GM23338 (cell line): ENCODE measurements at regions not wholly inside any gene's neighbourhood (a gene's known extent, or its start where the extent isn't known, plus 50 kb on each side); places are given as distances from the start of the nearest gene placed in this dataset.

Experiments used
- ATAC-seq: fragments of 200-7000 bp; cut with Tn5 transposase; 3 replicates; pipeline ENCODE4 v1.9.1; 2020
- DNase-seq: peaks from one replicate; pipeline ENCODE4 v3.0.0-alpha.2; 2015; ENCODE audit warnings: low spot score
- H2AFZ ChIP-seq: fragments of 200-600 bp; sonication (generic); 2 replicates; pipeline ENCODE4 v1.8.0; 2016; ENCODE audit warnings: antibody characterized with exemption, mild to moderate bottlenecking, moderate library complexity
- H3F3A ChIP-seq: fragments of 200-600 bp; sonication (generic); replicated peaks from 2 replicates; pipeline ENCODE4 v1.8.0; 2017; ENCODE audit warnings: antibody characterized with exemption, mixed run types, low read depth
- H3K27ac ChIP-seq: fragments of 200-600 bp; sonication (generic); 2 replicates; pipeline ENCODE4 v1.6.1; 2016; ENCODE audit warnings: low read depth
- H3K27me3 ChIP-seq: fragments of 200-600 bp; sonication (generic); 2 replicates; pipeline ENCODE4 v1.8.0; 2016; ENCODE audit warnings: mild to moderate bottlenecking, mixed run types, moderate library complexity; ENCODE audit not compliant: insufficient read depth
- H3K36me3 ChIP-seq: fragments of 200-600 bp; sonication (generic); 2 replicates; pipeline ENCODE4 v1.8.0; 2016; ENCODE audit warnings: mild to moderate bottlenecking; ENCODE audit not compliant: insufficient read depth
- H3K4me1 ChIP-seq: fragments of 200-600 bp; sonication (generic); 2 replicates; pipeline ENCODE4 v1.8.0; 2016; ENCODE audit warnings: mild to moderate bottlenecking, moderate library complexity; ENCODE audit not compliant: insufficient read depth
- H3K4me2 ChIP-seq: fragments of 200-600 bp; sonication (generic); 2 replicates; pipeline ENCODE4 v1.7.1; 2017; ENCODE audit warnings: mixed run types
- H3K4me3 ChIP-seq: fragments of 200-600 bp; sonication (generic); 2 replicates; pipeline ENCODE4 v1.6.1; 2016; ENCODE audit warnings: mixed run types
- H3K79me2 ChIP-seq: fragments of 200-600 bp; sonication (generic); replicated peaks from 2 replicates; pipeline ENCODE4 v1.8.0; 2017; ENCODE audit warnings: mild to moderate bottlenecking; ENCODE audit not compliant: insufficient read depth
- H3K9me2 ChIP-seq: fragments of 200-600 bp; sonication (generic); 2 replicates; pipeline ENCODE4 v1.8.0; 2017; ENCODE audit not compliant: insufficient read depth
- H4K20me1 ChIP-seq: fragments of 200-600 bp; sonication (generic); replicated peaks from 2 replicates; pipeline ENCODE4 v1.8.0; 2017; ENCODE audit warnings: mild to moderate bottlenecking; ENCODE audit not compliant: insufficient read depth
- H3K27ac Mint-ChIP-seq: 2 replicates; pipeline ENCODE4 v1.8.0; 2020; ENCODE audit warnings: inconsistent platforms, mild to moderate bottlenecking, moderate library complexity, mixed read lengths
- H3K27me3 Mint-ChIP-seq: 3 replicates; pipeline ENCODE4 v1.8.0; 2022; ENCODE audit warnings: low read depth, mild to moderate bottlenecking, moderate library complexity, mixed read lengths, inconsistent platforms; ENCODE audit not compliant: insufficient read depth, poor library complexity
- H3K36me3 Mint-ChIP-seq: 3 replicates; pipeline ENCODE4 v1.8.0; 2021; ENCODE audit warnings: low read depth, mild to moderate bottlenecking, inconsistent platforms, moderate library complexity, mixed read lengths
- H3K4me1 Mint-ChIP-seq: 3 replicates; pipeline ENCODE4 v1.8.0; 2020; ENCODE audit warnings: mild to moderate bottlenecking, inconsistent platforms, mixed read lengths
- H3K4me3 Mint-ChIP-seq: 3 replicates; pipeline ENCODE4 v1.8.0; 2021; ENCODE audit warnings: moderate library complexity, mild to moderate bottlenecking, inconsistent platforms, mixed read lengths
- H3K9me3 Mint-ChIP-seq: 3 replicates; pipeline ENCODE4 v1.8.0; 2020; ENCODE audit warnings: moderate library complexity, mild to moderate bottlenecking, inconsistent platforms, mixed read lengths
- CREB1 ChIP-seq: fragments of 250-450 bp; sonication (Bioruptor Pico); IDR thresholded peaks from 2 replicates; pipeline ENCODE4 v1.5.0; 2020; ENCODE audit warnings: low read depth, mild to moderate bottlenecking, moderate library complexity
- CTCF ChIP-seq, 2 experiments: fragments of 200-600 bp in 1 of 2; sonication (generic) in 1 of 2; conservative IDR thresholded peaks; 2 replicates each; pipeline versions ENCODE4 v1.5.1 to v1.6.1; 2016 to 2017; ENCODE audit warnings: antibody characterized with exemption in 2 of 2, low read depth in 2 of 2, mild to moderate bottlenecking in 2 of 2, moderate library complexity in 1 of 2
- ETS1 ChIP-seq: IDR thresholded peaks from 2 replicates; pipeline ENCODE4 v1.6.1; 2016; ENCODE audit warnings: antibody characterized with exemption
- EZH2 ChIP-seq: fragments of 200-600 bp; sonication (generic); IDR thresholded peaks from one replicate; pipeline ENCODE4 v1.8.0; 2017; ENCODE audit warnings: antibody characterized with exemption, mild to moderate bottlenecking, low read depth; ENCODE audit not compliant: unreplicated experiment
- EZH2phosphoT487 ChIP-seq: fragments of 200-600 bp; sonication (generic); IDR thresholded peaks from one replicate; pipeline ENCODE4 v1.8.1; 2018; ENCODE audit warnings: antibody characterized with exemption; ENCODE audit not compliant: unreplicated experiment
- JUNB ChIP-seq: IDR thresholded peaks from one replicate; pipeline ENCODE4 v1.6.1; 2016; ENCODE audit warnings: antibody characterized with exemption; ENCODE audit not compliant: unreplicated experiment
- NANOG ChIP-seq: IDR thresholded peaks from 2 replicates; pipeline ENCODE4 v1.6.1; 2016; ENCODE audit warnings: antibody characterized with exemption, borderline replicate concordance
- POLR2AphosphoS5 ChIP-seq: IDR thresholded peaks from 2 replicates; pipeline ENCODE4 v1.6.1; 2016; ENCODE audit warnings: antibody characterized with exemption, low read depth
- REST ChIP-seq: IDR thresholded peaks from one replicate; pipeline ENCODE4 v1.6.1; 2018; ENCODE audit warnings: antibody characterized with exemption; ENCODE audit not compliant: unreplicated experiment
- STAT1 ChIP-seq: IDR thresholded peaks from one replicate; pipeline ENCODE4 v1.6.1; 2016; ENCODE audit warnings: antibody characterized with exemption; ENCODE audit not compliant: unreplicated experiment
- ZNF114 ChIP-seq: fragments of 250-450 bp; sonication (Bioruptor Pico); IDR thresholded peaks from 2 replicates; pipeline ENCODE4 v1.5.0; 2020; ENCODE audit warnings: mild to moderate bottlenecking, moderate library complexity
- ZNF331 ChIP-seq: fragments of 250-450 bp; sonication (Bioruptor Pico); IDR thresholded peaks from 2 replicates; pipeline ENCODE4 v1.5.0; 2020; ENCODE audit warnings: low read depth, mild to moderate bottlenecking, moderate library complexity
- ZNF462 ChIP-seq: fragments of 250-450 bp; sonication (Bioruptor Pico); IDR thresholded peaks from 2 replicates; pipeline ENCODE4 v1.5.0; 2020; ENCODE audit warnings: mild to moderate bottlenecking, moderate library complexity

GRCh38 chr9:21533597-21533996 is 51.5 kb upstream of the IFNE start:
- no peaks in the 10 kb centered on the region for H3K36me3 ChIP-seq
- TF ChIP-seq ETS1, result no peak
- no peak for TF ChIP-seq ZNF331 (CRISPR knock-in tag)
- TF ChIP-seq ZNF114 (CRISPR knock-in tag), result no peak
- TF ChIP-seq CREB1 (CRISPR knock-in tag), result no peak
- no peak for TF ChIP-seq STAT1
- TF ChIP-seq CTCF (conservative IDR thresholded peaks at IDR 0.05; ENCODE audit: low read depth in 2 of 2), result no peak
- TF ChIP-seq EZH2phosphoT487, result no peak
- no peak for TF ChIP-seq REST
- no peak for TF ChIP-seq POLR2AphosphoS5
- no peak for TF ChIP-seq NANOG
- TF ChIP-seq JUNB, result no peak
- no peak for TF ChIP-seq ZNF462 (CRISPR knock-in tag)
- no peak for TF ChIP-seq EZH2
- Mint-ChIP-seq H3K4me3 (no peak overlapping the region), H3K27me3 (peaks cover 5% of the 10 kb centered on the region), H3K9me3 (no peaks in the 10 kb centered on the region; the same call in 2 of the 3 replicates), H3K36me3 (peaks cover 9% of the 10 kb centered on the region), H3K27ac (no peak overlapping the region), H3K4me1 (peaks cover 21% of the 10 kb centered on the region)
- H3F3A ChIP-seq, result no peaks in the 10 kb centered on the region
- no peaks in the 10 kb centered on the region for H4K20me1 ChIP-seq
- peaks cover 37% of the 10 kb centered on the region for H3K79me2 ChIP-seq
- no peak for DNase-seq
- no peaks in the 10 kb centered on the region for H3K27me3 ChIP-seq
- no peak overlapping the region for H3K4me3 ChIP-seq
- H3K9me2 ChIP-seq, result peaks cover 4% of the 10 kb centered on the region; the same call in 1 of the 2 replicates
- peaks cover 22% of the 10 kb centered on the region for H3K4me1 ChIP-seq
- peak overlapping the region; percentile 56; the same call in 1 of the 2 replicates for H3K4me2 ChIP-seq
- no peak overlapping the region for H2AFZ ChIP-seq
- H3K27ac ChIP-seq, result no peak overlapping the region
- ATAC-seq, result no peak
